GM19468 (cell line): ENCODE measurements at regions not wholly inside any gene's neighbourhood (a gene's known extent, or its start where the extent isn't known, plus 50 kb on each side); places are given as distances from the start of the nearest gene placed in this dataset.
"Not testable (repeated sequence)": the region's sequence is repeated elsewhere in the genome, so short reads cannot be mapped to it uniquely, and the experiment has no call there.

Experiments
- ATAC-seq: cut with Tn5 transposase; IDR thresholded peaks from one replicate; pipeline ENCODE4 v1.9.1; 2021; ENCODE audit warnings: mild to moderate bottlenecking, moderate library complexity, moderate number of reproducible peaks; ENCODE audit not compliant: unreplicated experiment; ENCODE audit errors: extremely low read depth

GRCh38 chr16:59645194-59645593, 911.1 kb upstream of the GOT2 start:
- ATAC-seq: no peak

GRCh38 chr16:59635674-59636073, 901.6 kb upstream of the GOT2 start:
- ATAC-seq: no peak

GRCh38 chr16:59634951-59635350, 900.8 kb upstream of the GOT2 start:
- ATAC-seq: no peak

GRCh38 chr16:59634004-59634579, 900.0 kb upstream of the GOT2 start:
- no peak for ATAC-seq

- no peak for ATAC-seq
Observed at GRCh38 chr16:59632276-59632855, 898.2 kb upstream of the GOT2 start.

GRCh38 chr16:59624381-59624780, 890.3 kb upstream of the GOT2 start:
- ATAC-seq: not testable (repeated sequence)

- no peak for ATAC-seq
Observed at GRCh38 chr16:59614466-59615240, 880.5 kb upstream of the GOT2 start.

- ATAC-seq: not testable (repeated sequence)
Observed at GRCh38 chr16:59612910-59613620, 878.9 kb upstream of the GOT2 start.

GRCh38 chr16:59612094-59612493, 878.0 kb upstream of the GOT2 start:
- no peak for ATAC-seq

GRCh38 chr16:59611556-59611955, 877.4 kb upstream of the GOT2 start:
- ATAC-seq: no peak

- no peak for ATAC-seq
Observed at GRCh38 chr16:59605706-59606105, 871.6 kb upstream of the GOT2 start.

- ATAC-seq: no peak
Observed at GRCh38 chr16:59604354-59604753, 870.2 kb upstream of the GOT2 start.

- no peak for ATAC-seq
Observed at GRCh38 chr16:59601452-59601851, 867.3 kb upstream of the GOT2 start.

GRCh38 chr16:59597269-59597668, 863.2 kb upstream of the GOT2 start:
- ATAC-seq: no peak

GRCh38 chr16:59596693-59597092, 862.6 kb upstream of the GOT2 start:
- no peak for ATAC-seq

- ATAC-seq: no peak
Observed at GRCh38 chr16:59593194-59593661, 859.1 kb upstream of the GOT2 start.

GRCh38 chr16:59591480-59591879, 857.4 kb upstream of the GOT2 start:
- ATAC-seq: no peak

- no peak for ATAC-seq
Observed at GRCh38 chr16:59590845-59591244, 856.7 kb upstream of the GOT2 start.

GRCh38 chr16:59586331-59586730, 852.2 kb upstream of the GOT2 start:
- no peak for ATAC-seq

- ATAC-seq: no peak
Observed at GRCh38 chr16:59574296-59574695, 840.2 kb upstream of the GOT2 start.
